Mucosa of rectum (tissue), 2 donors: ENCODE measurements at regions not wholly inside any gene's neighbourhood (a gene's known extent, or its start where the extent isn't known, plus 50 kb on each side); places are given as distances from the start of the nearest gene placed in this dataset.
"Not testable (repeated sequence)": the region's sequence is repeated elsewhere in the genome, so short reads cannot be mapped to it uniquely, and the experiment has no call there.

Experiments used
- H3K27ac ChIP-seq, 2 donors: one replicate each; pipeline ENCODE4 v1.7.0; 2013; ENCODE audit warnings: inconsistent platforms in 2 of 2, low read depth in 2 of 2, low read length in 2 of 2
- H3K27me3 ChIP-seq, 2 donors: one replicate each; pipeline ENCODE4 v1.7.0; 2013; ENCODE audit warnings: low read length in 2 of 2; ENCODE audit not compliant: control insufficient read depth in 2 of 2, insufficient read depth in 2 of 2
- H3K36me3 ChIP-seq, 2 donors: one replicate each; pipeline ENCODE4 v1.7.0; 2013; ENCODE audit warnings: low read length in 2 of 2; ENCODE audit not compliant: control insufficient read depth in 2 of 2, insufficient read depth in 2 of 2
- H3K4me1 ChIP-seq, 2 donors: one replicate each; pipeline ENCODE4 v1.7.0; 2013; ENCODE audit warnings: low read length in 2 of 2, mild to moderate bottlenecking in 1 of 2; ENCODE audit not compliant: control insufficient read depth in 2 of 2, insufficient read depth in 2 of 2
- H3K4me3 ChIP-seq, 2 donors: one replicate each; pipeline ENCODE4 v1.7.0; 2013; ENCODE audit warnings: low read length in 2 of 2
- H3K9ac ChIP-seq, 2 donors: one replicate each; pipeline ENCODE4 v1.7.0; 2013; ENCODE audit warnings: low read length in 2 of 2, low read depth in 1 of 2, mild to moderate bottlenecking in 1 of 2
- H3K9me3 ChIP-seq, 2 donors: one replicate each; pipeline ENCODE4 v1.7.0; 2013; ENCODE audit warnings: low read length in 2 of 2; ENCODE audit not compliant: control insufficient read depth in 2 of 2
- donor health status: healthy.
- donor health status: Normal muscosa, but diverticular disease.

- not testable (repeated sequence) for H3K4me1 ChIP-seq, H3K27me3 ChIP-seq, H3K27ac ChIP-seq, H3K9me3 ChIP-seq, H3K9ac ChIP-seq, H3K4me3 ChIP-seq, H3K36me3 ChIP-seq
These were observed 267.4 kb downstream of the POTED start for GRCh38 chr21:13876999-13877398.

GRCh38 chr21:13874001-13874400 lies 264.4 kb downstream of the POTED start:
- not testable (repeated sequence) for H3K9ac ChIP-seq, H3K27me3 ChIP-seq, H3K9me3 ChIP-seq, H3K27ac ChIP-seq, H3K4me3 ChIP-seq, H3K36me3 ChIP-seq, H3K4me1 ChIP-seq

GRCh38 chr21:13854638-13855037 lies 245.1 kb downstream of the POTED start:
- Histone ChIP-seq H3K27ac (no peak overlapping the region), H3K9ac (no peak overlapping the region), H3K27me3 (no peaks in the 10 kb centered on the region), H3K4me3 (no peak overlapping the region), H3K4me1 (no peaks in the 10 kb centered on the region), H3K36me3 (no peaks in the 10 kb centered on the region), H3K9me3 (no peaks in the 10 kb centered on the region)

- H3K36me3 ChIP-seq, H3K9ac ChIP-seq, H3K27me3 ChIP-seq, H3K9me3 ChIP-seq, H3K4me1 ChIP-seq, H3K27ac ChIP-seq, H3K4me3 ChIP-seq: not testable (repeated sequence)
These were observed 241.2 kb downstream of the POTED start for GRCh38 chr21:13850808-13851207.

GRCh38 chr21:13849489-13849888 lies 239.9 kb downstream of the POTED start:
- H3K27me3 ChIP-seq, H3K9ac ChIP-seq, H3K4me1 ChIP-seq, H3K36me3 ChIP-seq, H3K4me3 ChIP-seq, H3K27ac ChIP-seq, H3K9me3 ChIP-seq: not testable (repeated sequence)

- H3K4me3 ChIP-seq, H3K27me3 ChIP-seq, H3K9ac ChIP-seq, H3K9me3 ChIP-seq, H3K36me3 ChIP-seq, H3K4me1 ChIP-seq, H3K27ac ChIP-seq: not testable (repeated sequence)
These were observed 237.1 kb downstream of the POTED start for GRCh38 chr21:13846718-13847117.

GRCh38 chr21:13844574-13844973 lies 235.0 kb downstream of the POTED start:
- H3K27ac ChIP-seq, H3K4me1 ChIP-seq, H3K27me3 ChIP-seq, H3K36me3 ChIP-seq, H3K9ac ChIP-seq, H3K4me3 ChIP-seq, H3K9me3 ChIP-seq: not testable (repeated sequence)

- H3K27ac ChIP-seq, H3K4me3 ChIP-seq, H3K9ac ChIP-seq, H3K36me3 ChIP-seq, H3K9me3 ChIP-seq, H3K27me3 ChIP-seq, H3K4me1 ChIP-seq: not testable (repeated sequence)
These were observed 233.5 kb downstream of the POTED start for GRCh38 chr21:13843081-13843480.

- not testable (repeated sequence) for H3K27me3 ChIP-seq, H3K36me3 ChIP-seq, H3K9me3 ChIP-seq, H3K4me1 ChIP-seq, H3K4me3 ChIP-seq, H3K27ac ChIP-seq, H3K9ac ChIP-seq
These were observed 218.1 kb downstream of the POTED start for GRCh38 chr21:13827666-13828065.

- Histone ChIP-seq H3K27ac (no peak overlapping the region), H3K36me3 (no peaks in the 10 kb centered on the region), H3K4me3 (no peak overlapping the region), H3K27me3 (no peaks in the 10 kb centered on the region), H3K9ac (no peak overlapping the region), H3K9me3 (no peaks in the 10 kb centered on the region), H3K4me1 (no peaks in the 10 kb centered on the region)
These were observed 217.6 kb downstream of the POTED start for GRCh38 chr21:13827201-13827600.

- H3K27me3 ChIP-seq, H3K27ac ChIP-seq, H3K9ac ChIP-seq, H3K4me3 ChIP-seq, H3K36me3 ChIP-seq, H3K4me1 ChIP-seq, H3K9me3 ChIP-seq: not testable (repeated sequence)
These were observed 216.9 kb downstream of the POTED start for GRCh38 chr21:13826511-13826910.
